MCF 10A (cell line): ENCODE measurements at regions not wholly inside any gene's neighbourhood (a gene's known extent, or its start where the extent isn't known, plus 50 kb on each side); places are given as distances from the start of the nearest gene placed in this dataset.

Experiments used
- BruUV-seq: library from RNA; stranded (reverse); fragments of 400-500 nt; replicated peaks from 2 replicates; lab custom pipeline; 2021; lab: Mats Ljungman, UMichigan
- CTCF ChIA-PET: fragments of 300-600 bp; sonication (Branson Sonifier 250); formaldehyde crosslinking; extraction: SDS; loops from one replicate; lab custom pipeline; 2021; ENCODE audit warnings: antibody characterized with exemption, inconsistent platforms; lab: Yijun Ruan, JAX
- POLR2A ChIA-PET: fragments of 300-600, 350-650 bp; sonication (Branson Sonifier 250); formaldehyde crosslinking; extraction: SDS; loops from one replicate; lab custom pipeline; 2020; ENCODE audit warnings: antibody characterized with exemption, inconsistent platforms; lab: Yijun Ruan, JAX
- DNase-seq: peaks from one replicate; pipeline ENCODE4 v3.0.0-alpha.2; 2018; ENCODE audit not compliant: unreplicated experiment
- H3K27ac Mint-ChIP-seq: one replicate; pipeline ENCODE4 v1.8.0; 2022; ENCODE audit warnings: mild to moderate bottlenecking, low read depth, mixed read lengths; ENCODE audit not compliant: unreplicated experiment
- H3K27me3 Mint-ChIP-seq: one replicate; pipeline ENCODE4 v1.8.0; 2022; ENCODE audit warnings: mixed read lengths; ENCODE audit not compliant: insufficient read depth, unreplicated experiment
- H3K36me3 Mint-ChIP-seq: one replicate; pipeline ENCODE4 v1.8.0; 2022; ENCODE audit warnings: mild to moderate bottlenecking, moderate library complexity, mixed read lengths; ENCODE audit not compliant: insufficient read depth, unreplicated experiment
- H3K4me1 Mint-ChIP-seq: one replicate; pipeline ENCODE4 v1.8.0; 2022; ENCODE audit warnings: mixed read lengths; ENCODE audit not compliant: insufficient read depth, unreplicated experiment
- H3K4me3 Mint-ChIP-seq: one replicate; pipeline ENCODE4 v1.8.0; 2022; ENCODE audit warnings: mild to moderate bottlenecking, moderate library complexity, mixed read lengths; ENCODE audit not compliant: unreplicated experiment
- H3K9me3 Mint-ChIP-seq: one replicate; pipeline ENCODE4 v1.8.0; 2022; ENCODE audit warnings: mixed read lengths; ENCODE audit not compliant: unreplicated experiment
- CTCF ChIP-seq: fragments of 200-600 bp; IDR thresholded peaks from one replicate; pipeline ENCODE4 v1.8.0; 2022; ENCODE audit warnings: antibody characterized with exemption, mild to moderate bottlenecking; ENCODE audit not compliant: unreplicated experiment
- intact Hi-C: fragments of 100-400 bp; cut with micrococcal nuclease; formaldehyde crosslinking; loops from 2 replicates; pipeline ENCODE4 v1.14.1; 2022

- intact Hi-C loops = no loop called here
- Mint-ChIP-seq H3K27me3 (peaks cover 93% of the 10 kb centered on the region), H3K9me3 (no peaks in the 10 kb centered on the region), H3K4me1 (no peaks in the 10 kb centered on the region), H3K36me3 (no peaks in the 10 kb centered on the region), H3K27ac (no peak overlapping the region), H3K4me3 (no peak overlapping the region)
- no peak for TF ChIP-seq CTCF
- ChIA-PET CTCF (interaction anchor here (2.0 kb wide), 1 partner anchor 14 kb away, joined by 9 read pairs; no protein-coding TSS in a partner anchor), POLR2A (no interaction called here)
- BruUV-seq = no TSS peak
- DNase-seq = no peak
Measured at GRCh38 chr14:22486675-22487074, 102.3 kb downstream of the DAD1 start.

DNA sequence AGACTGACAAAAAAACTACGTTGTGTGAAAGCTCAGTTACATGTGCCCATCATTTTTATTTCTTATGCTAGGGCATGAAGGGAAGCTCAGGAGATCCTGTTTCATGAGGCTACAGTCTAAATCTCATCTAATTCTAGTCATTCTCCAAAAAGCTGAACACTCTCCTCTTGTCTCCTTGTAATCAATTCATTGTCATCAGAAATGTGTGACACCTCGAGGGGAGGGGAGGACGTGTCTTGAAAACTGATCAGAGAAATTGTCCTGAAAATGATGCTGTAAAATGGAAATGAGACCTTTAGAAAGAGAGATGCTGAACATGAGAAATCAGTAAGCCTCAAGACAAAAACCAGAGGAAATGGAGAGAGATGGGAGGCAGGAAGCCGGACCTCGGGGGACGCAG, 103.4 kb downstream of the DAD1 start:
- no peak for TF ChIP-seq CTCF
- Mint-ChIP-seq H3K4me1 (no peaks in the 10 kb centered on the region), H3K4me3 (no peak overlapping the region), H3K27me3 (peaks cover 93% of the 10 kb centered on the region), H3K36me3 (no peaks in the 10 kb centered on the region), H3K27ac (no peak overlapping the region), H3K9me3 (no peaks in the 10 kb centered on the region)
- POLR2A ChIA-PET = interaction anchor here (0.6 kb wide), 1 partner anchor 42 kb away, joined by 3 read pairs; no protein-coding TSS in a partner anchor
- CTCF ChIA-PET = interaction anchor here (1.9 kb wide), 1 partner anchor 10 kb away, joined by 4 read pairs; no protein-coding TSS in a partner anchor
- intact Hi-C loops = no loop called here
- no TSS peak for BruUV-seq
- no peak for DNase-seq

DNA sequence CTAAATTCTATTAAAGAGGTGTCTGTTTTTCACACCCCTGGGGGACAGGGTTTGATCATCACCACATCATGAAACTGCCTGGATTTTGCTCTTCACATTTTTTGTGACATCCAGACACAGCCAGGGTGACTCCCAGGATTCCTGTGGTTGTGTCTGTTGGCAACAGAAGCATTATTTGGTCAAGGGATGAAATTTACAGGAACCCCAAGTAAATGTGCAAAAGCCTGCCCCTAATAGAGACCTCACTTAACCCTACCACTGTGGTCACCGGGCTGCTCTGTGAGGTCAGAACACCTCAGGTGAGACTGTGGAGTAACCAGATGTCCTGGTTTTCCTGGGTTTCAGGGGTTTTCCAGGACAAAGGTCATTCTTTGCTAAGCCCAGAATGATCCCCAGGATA, 103.8 kb downstream of the DAD1 start:
- BruUV-seq = no TSS peak
- Mint-ChIP-seq H3K9me3 (no peaks in the 10 kb centered on the region), H3K27me3 (peaks cover 93% of the 10 kb centered on the region), H3K27ac (no peak overlapping the region), H3K4me3 (no peak overlapping the region), H3K4me1 (no peaks in the 10 kb centered on the region), H3K36me3 (no peaks in the 10 kb centered on the region)
- no peak for DNase-seq
- ChIA-PET CTCF (interaction anchor here (0.7 to 1.9 kb wide), 4 partner anchors 10 to 283 kb away, joined by 3 to 4 read pairs (median 3); no protein-coding TSS in a partner anchor), POLR2A (interaction anchor here (0.6 kb wide), 1 partner anchor 42 kb away, joined by 3 read pairs; no protein-coding TSS in a partner anchor)
- intact Hi-C loops = no loop called here
- no peak for TF ChIP-seq CTCF

GRCh38 chr14:22484632-22485031, 104.4 kb downstream of the DAD1 start:
- no peaks in the 10 kb centered on the region for H3K9me3 Mint-ChIP-seq
- TF ChIP-seq CTCF = no peak
- no TSS peak for BruUV-seq
- intact Hi-C loops = no loop called here
- H3K4me1 Mint-ChIP-seq = no peaks in the 10 kb centered on the region
- no peak overlapping the region for H3K4me3 Mint-ChIP-seq
- peaks cover 93% of the 10 kb centered on the region for H3K27me3 Mint-ChIP-seq
- ChIA-PET POLR2A (no interaction called here), CTCF (interaction anchor here (0.7 to 1.9 kb wide), 4 partner anchors 9 to 282 kb away, joined by 3 to 4 read pairs (median 3); no protein-coding TSS in a partner anchor)
- no peak for DNase-seq
- H3K27ac Mint-ChIP-seq = no peak overlapping the region
- no peaks in the 10 kb centered on the region for H3K36me3 Mint-ChIP-seq
